B cell (primary cell): ENCODE measurements at regions not wholly inside any gene's neighbourhood (a gene's known extent, or its start where the extent isn't known, plus 50 kb on each side); places are given as distances from the start of the nearest gene placed in this dataset.

ENCODE experiments used
- CTCF ChIP-seq: fragments of 200-600 bp; IDR thresholded peaks from one replicate; pipeline ENCODE4 v1.8.0; 2022; ENCODE audit warnings: antibody characterized with exemption, mild to moderate bottlenecking
- EZH2 ChIP-seq: IDR thresholded peaks from 2 replicates; pipeline ENCODE4 v1.6.1; 2012; ENCODE audit warnings: borderline replicate concordance, low read depth, mild to moderate bottlenecking, moderate library complexity, low read length; ENCODE audit not compliant: insufficient read depth, poor library complexity, severe bottlenecking

- no peak for TF ChIP-seq CTCF
- TF ChIP-seq EZH2, result no peak
These were observed 61.6 kb upstream of the EDN1 start for GRCh38 chr6:12228447-12229146.
